A204.1 (cell line): ENCODE measurements at regions not wholly inside any gene's neighbourhood (a gene's known extent, or its start where the extent isn't known, plus 50 kb on each side); places are given as distances from the start of the nearest gene placed in this dataset.
A peak's percentile ranks its signal among the peaks of the same experiment; 100 is the strongest.

ENCODE experiments used
- FAIRE-seq: peaks from 2 replicates; lab custom pipeline; 2012; peaks lifted over from hg19 to GRCh38; lab: Jason Lieb, UNC

DNA sequence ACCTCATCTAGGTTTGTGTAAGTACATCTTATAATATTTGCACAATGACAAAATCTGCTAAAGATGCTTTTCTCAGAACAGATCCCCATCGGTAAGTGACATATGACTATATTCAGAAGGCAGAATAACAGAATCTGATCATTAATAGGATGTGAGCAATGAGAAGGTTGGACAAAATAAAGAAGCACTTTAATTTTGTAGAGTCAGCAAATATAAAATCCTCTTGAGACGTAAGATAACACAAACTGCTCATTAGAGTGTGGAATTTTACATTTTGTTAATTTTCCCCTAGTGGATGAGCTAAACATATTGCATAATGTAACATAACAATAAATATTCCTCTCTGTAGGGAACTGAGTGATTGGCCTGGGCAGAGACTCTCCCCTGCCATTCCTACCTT lies 658.4 kb upstream of the ZP4 start:
- FAIRE-seq: no peak

- FAIRE-seq: no peak
Observed at GRCh38 chr1:238546118-238546517, 655.4 kb upstream of the ZP4 start.

DNA sequence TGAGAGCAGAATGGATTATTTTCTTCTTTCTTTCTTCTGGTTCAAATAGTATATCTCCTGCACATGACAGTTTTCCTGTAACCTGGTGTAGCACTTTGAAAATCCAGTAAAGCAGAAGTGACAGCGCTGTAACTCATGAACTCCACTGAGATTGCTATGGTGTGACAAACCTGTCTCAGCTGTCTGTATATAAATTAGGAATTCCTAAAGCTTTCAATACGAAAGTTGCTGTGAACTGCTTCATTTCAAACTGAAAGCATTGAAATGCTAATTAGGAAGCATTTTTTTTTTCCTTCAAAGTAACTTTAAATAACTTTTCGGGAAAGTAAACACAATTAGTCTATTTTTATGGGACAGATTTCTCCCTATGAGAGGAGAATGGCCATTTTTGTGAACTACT lies 646.9 kb upstream of the ZP4 start:
- no peak for FAIRE-seq

DNA sequence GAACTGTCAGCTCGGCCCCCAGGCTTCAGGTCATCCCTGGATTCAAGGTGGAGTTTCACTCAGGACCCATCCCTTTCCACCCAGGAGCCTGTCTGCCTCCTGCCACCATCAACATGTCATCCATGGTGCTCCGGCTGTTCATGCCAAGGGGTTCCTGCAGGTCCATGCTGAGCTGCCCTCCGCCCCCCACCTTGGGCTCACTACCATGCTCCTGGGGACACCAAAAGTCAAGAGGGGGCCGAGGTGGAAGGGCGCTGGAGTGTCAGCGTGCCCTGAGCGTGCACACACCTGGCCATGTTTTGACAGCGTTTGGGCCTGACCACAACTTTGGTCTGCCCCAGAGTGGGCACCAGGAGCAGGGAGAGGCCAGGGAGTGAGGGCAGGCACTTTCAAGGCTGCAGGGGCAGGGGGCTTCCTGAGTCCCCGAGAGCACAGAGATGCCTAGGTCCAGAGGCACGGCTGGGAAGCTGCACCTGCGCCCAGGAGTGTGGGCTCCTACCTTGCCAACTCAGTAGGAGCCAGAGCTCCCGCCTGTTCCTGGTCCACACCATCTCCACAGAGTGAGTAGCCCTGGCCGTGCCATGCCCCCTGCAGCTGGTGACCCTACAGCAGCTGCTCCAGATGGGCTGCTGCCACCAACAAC lies 639.6 kb upstream of the ZP4 start:
- FAIRE-seq: no peak

DNA sequence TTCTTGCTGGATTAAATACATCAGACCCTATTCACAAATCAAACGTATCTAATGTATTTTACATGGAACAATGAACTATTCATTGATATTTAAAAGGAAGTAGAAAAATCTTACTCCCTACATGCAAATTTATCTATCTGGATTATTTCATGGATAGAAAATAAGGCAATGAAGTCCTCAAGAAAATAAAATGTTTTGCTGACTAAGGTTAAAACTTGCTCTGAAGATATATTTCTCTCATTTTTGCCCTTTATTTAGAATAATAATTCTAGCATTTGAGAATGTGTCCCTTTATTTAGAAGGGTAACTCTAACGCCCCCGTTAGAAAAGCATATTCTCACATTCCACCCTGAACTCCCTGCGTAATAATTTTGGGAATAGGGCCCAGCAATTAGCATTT lies 627.0 kb upstream of the ZP4 start:
- FAIRE-seq: no peak

DNA sequence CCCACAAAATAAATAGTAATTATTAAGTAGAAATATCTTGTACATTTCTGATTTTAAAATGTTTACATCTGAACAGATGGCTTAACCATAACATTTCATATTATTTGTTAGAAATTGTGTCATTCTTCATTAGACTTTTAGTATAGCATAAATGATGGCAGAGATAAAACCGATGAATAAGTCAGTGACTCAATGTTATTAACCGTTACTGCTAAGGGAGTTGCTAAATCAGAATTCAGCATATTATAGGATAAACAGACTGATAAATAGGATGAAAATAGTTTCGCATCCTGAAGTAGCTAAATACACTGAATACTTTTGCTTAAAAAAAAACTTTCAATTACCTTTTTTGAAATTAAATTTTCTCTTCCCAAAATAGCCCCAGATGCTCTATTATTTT lies 610.6 kb upstream of the ZP4 start:
- FAIRE-seq: peak; percentile 66

GRCh38 chr1:238499021-238499420 lies 608.3 kb upstream of the ZP4 start:
- FAIRE-seq: no peak

GRCh38 chr1:238492271-238492670 lies 601.5 kb upstream of the ZP4 start:
- FAIRE-seq: no peak

GRCh38 chr1:238491265-238491664 lies 600.5 kb upstream of the ZP4 start:
- no peak for FAIRE-seq

DNA sequence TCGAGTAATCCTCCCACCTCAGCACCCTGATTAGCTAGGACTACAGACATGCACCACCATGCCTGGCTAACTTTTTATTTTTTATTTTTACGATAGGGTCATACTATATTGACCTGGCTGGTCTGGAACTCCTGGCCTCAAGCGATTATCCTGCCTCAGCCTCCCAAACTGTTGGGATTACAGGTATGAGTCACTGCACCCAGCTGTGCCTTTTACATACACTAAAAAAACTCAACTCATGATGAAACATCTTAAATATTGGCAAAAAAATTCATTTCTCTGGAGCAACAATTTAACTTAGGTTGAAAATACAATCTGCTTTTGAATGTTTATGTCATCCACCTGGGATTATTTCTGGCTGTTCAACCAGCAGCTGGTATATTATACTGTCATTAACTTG lies 598.3 kb upstream of the ZP4 start:
- no peak for FAIRE-seq

DNA sequence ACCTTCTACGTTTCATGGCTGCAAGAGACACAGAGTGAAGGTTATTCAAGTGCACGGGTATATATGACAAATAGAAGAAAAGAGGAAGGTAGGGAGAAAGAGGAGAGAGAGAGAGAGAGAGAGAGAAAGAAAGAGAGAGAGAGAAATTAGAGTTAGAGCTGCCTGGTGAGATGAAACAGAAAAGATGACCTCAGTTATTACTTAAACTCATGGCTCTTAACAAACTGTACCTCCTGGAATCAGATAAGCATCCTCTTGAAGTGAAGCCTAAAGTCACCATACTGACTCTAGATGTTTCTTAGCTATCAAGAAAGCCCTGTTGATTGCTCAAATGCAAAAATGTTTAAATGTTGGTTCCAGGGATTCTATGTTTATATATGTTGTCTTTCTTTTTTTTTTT lies 597.7 kb upstream of the ZP4 start:
- peak; percentile 53 for FAIRE-seq

DNA sequence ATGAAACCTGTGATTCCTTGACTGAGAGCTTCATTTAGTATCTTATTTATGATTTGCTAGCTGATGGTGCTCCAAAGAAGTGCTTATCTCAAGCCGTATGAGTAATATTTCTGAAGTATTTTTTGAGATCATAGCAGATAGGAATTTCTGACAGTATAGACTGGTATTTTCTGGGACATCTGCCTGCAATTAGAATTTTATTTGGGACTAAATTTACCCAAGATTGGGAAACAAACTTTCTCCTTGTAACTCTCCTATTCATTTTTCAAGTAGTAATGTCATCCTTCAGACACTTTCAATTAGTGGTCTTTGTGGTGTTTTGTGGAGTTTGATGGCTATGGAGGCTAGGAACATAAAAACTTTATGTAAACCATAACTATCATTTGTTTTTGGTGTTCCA lies 597.2 kb upstream of the ZP4 start:
- no peak for FAIRE-seq

GRCh38 chr1:238485912-238486209 lies 595.1 kb upstream of the ZP4 start:
- no peak for FAIRE-seq

DNA sequence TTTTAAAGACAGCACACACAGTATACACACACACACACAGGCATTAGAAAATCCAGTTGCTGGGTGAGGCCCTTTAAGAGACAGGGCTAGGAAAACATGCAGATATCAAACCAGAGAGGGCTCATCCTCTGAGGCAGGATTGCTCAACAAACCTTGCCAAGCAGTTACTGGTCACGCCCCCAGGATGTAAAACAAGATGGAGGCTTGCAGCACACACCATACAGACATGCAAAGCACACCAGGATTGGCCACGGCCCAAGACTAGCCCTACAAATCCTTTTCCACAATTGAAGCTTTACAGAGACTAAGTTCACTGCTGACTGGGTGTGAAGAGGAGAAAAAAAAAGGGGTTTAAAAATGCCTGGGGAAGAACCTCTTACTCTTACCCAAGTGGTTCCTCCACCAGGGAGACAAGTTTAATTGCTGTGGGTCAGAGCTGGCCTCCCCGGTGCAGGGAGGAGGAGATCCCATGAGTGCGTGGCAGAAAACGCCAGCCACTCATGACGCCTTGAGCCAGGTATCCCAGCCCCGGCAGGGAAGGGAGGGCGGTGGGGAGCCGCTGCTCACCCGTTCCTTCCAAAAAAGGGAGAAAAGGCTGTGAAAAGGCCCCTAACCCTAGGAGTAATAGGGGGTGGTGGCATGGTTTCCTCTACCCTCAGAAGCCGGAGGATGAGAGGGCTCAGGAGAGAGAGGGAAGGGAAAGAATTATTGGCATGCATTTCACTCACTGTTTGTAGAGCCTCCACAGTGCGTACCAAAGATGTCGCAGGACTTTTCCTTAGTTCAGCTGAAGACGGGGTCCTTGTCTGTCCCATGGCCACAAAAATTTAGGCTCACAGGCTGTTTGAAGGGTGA lies 594.6 kb upstream of the ZP4 start:
- peak; percentile 98 for FAIRE-seq

DNA sequence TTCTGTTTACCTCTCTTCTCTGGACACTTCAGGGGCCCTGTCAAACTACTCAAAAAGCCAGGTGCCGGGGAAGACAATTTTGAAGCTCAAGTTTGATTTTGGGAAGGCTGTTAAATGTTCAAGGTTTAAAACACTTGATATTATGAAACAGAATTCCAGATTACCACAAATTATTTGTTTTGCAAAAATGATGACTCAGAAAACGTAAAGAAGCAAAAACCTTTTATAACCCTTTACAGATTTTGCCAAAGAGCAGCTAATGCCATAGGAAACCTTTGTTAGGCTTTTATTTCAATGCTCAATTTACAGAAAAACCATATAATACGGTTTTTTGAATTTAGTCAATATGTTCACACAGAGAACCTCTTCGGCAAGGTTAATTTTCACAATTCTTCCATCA lies 593.4 kb upstream of the ZP4 start:
- no peak for FAIRE-seq

DNA sequence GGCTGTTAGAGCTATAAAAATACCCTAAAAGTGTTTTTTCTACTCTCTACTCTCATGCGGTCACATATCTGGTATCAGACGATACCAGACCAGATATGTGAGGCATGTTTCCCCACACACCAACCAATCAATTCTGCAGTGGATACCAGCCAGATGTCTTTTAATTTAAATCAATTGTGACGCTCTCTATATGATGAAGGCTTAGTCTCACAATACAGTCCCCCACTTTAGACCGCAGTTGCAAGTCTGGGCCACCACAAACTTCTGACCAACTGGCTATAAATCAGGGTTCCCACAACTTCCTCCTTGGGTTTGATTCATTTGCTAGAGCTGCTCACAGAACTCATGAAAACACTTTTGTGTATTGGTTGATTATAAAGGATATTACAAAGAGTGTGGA lies 586.1 kb upstream of the ZP4 start:
- no peak for FAIRE-seq

DNA sequence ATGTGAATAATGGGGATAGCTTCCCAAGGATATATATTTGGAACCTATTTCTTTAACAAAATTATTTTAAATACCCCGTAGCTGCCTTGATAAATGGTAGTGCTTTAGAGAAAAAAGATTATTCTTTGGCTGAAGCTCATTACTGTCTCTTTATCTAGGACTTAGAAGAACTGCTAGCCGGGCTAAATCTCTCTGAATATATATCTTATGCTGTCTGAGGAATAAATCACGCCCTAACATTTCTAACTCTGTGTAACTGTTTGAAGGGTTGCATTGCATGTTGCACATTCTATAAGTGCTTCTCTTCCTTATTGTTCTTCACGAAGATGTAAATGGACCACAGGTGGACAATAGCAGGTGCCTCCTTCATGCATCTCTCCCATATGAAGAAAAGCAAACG lies 585.0 kb upstream of the ZP4 start:
- no peak for FAIRE-seq

DNA sequence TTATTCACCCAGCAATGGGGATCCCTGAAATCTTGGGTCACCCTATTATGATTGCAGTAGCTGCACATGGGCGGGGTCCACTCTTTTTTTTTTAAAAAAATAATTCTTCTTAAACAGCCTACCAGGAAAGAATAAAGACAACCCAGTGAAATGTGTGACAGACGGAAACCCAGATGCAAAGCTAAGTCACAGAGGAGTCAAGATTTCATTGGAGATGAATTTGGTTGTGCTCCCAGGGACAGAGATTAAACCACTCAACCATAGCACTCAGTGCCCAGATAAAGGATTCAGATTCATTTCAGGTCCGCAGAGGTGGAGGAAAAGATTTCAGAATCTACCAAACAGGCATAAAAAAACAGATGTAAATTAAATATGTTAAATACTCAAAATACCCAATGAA lies 583.5 kb upstream of the ZP4 start:
- no peak for FAIRE-seq

DNA sequence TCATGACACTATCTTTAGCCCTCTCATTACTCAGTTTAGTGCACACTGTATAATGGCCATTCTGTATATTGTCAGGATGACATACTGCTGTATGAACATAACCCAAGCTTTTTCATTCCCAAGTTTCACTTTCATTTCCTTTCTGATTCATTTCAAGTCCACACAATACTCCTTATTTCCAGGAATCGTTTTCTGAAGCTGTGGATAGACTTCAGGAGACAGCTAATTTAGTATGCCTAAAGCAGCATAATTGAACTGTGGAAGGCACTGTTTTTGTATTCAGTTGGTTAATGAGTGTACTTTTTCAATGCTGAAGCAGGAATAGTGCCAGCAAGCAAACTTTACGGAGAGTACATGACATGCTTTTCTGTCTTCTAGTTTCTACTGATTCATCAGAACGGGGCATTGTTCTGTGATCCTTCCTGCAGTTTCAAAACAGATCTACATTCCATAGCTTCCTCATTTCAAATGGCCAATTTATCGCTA lies 578.5 kb upstream of the ZP4 start:
- FAIRE-seq: no peak

DNA sequence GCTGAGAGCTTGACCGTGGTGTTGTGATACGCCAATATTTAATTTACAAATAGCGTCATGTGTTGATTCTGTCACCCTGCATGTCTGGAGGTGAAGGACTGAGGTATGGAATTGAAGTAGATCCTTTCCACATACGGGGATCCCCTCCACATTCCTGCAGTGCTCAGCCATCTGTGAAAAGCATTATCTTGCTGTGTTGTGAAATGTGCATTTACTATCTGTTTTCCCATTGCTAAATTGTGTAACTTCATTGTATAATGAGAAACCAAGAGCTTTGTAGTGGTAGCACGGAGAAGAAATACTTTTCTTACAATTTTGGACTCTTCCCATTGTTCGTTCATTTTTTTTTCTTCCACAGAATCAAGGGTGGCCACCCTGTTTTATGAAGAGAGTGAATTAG lies 577.3 kb upstream of the ZP4 start:
- no peak for FAIRE-seq

- no peak for FAIRE-seq
Observed at GRCh38 chr1:238466459-238466858, 575.7 kb upstream of the ZP4 start.

GRCh38 chr1:238465449-238465848 lies 574.7 kb upstream of the ZP4 start:
- FAIRE-seq: no peak

DNA sequence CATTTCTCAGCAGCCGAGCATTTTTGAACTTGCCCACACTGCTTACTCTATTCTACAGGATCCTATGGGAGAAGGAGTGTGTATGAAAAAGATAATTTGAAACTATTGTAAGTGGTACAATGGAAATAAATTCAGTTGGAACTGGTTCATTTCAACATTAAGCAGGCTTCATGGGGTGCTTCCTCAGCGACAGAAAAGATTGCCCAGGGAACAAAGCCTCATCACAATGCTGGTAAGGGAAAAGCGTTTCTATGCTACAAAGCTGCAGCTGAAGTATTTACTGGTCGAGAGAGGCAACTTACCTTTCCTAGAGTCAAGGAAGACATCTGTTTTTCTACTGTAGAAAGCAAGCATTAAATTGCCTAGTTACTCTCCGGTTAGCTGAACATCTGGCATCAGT lies 568.2 kb upstream of the ZP4 start:
- no peak for FAIRE-seq

DNA sequence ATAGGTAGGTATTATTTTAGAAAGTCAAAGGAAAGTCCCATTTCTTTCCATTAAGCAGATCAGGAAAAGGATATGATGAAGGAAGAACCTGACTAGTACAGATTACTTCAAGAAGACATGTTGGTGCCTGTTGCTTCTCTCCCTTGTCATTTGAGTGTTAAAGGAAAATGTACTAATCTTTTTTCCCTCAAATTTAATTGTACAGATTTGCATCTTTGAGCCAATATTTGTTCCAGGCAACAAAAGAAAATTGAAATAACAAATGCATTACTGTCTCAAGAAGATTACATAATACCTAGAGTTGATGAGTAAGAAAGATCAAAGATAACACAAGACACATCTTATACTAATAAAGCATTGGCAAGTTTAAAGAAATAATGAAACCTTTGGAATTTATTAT lies 566.9 kb upstream of the ZP4 start:
- no peak for FAIRE-seq
